PC-9 (cell line): ENCODE measurements at regions not wholly inside any gene's neighbourhood (a gene's known extent, or its start where the extent isn't known, plus 50 kb on each side); places are given as distances from the start of the nearest gene placed in this dataset.

Experiments used
- CTCF ChIP-seq: fragments of 200-600 bp; sonication (generic); conservative IDR thresholded peaks from 2 replicates; pipeline ENCODE4 v1.6.1; 2017; ENCODE audit warnings: mixed run types, antibody characterized with exemption, mild to moderate bottlenecking, moderate library complexity
- EZH2 ChIP-seq: fragments of 200-600 bp; sonication (generic); IDR thresholded peaks from 2 replicates; pipeline ENCODE4 v1.8.0; 2017; ENCODE audit warnings: antibody characterized with exemption, low read depth

- TF ChIP-seq CTCF (no peak), EZH2 (no peak)
Observed at GRCh38 chr4:187271848-187272247, 548.2 kb upstream of the FAT1 start.
